GM12878 (cell line): ENCODE measurements at regions not wholly inside any gene's neighbourhood (a gene's known extent, or its start where the extent isn't known, plus 50 kb on each side); places are given as distances from the start of the nearest gene placed in this dataset.

ENCODE experiments used
- ATAC-seq: fragments of 200-7000 bp; cut with Tn5 transposase; 3 replicates; pipeline ENCODE4 v1.9.1; 2020; ENCODE audit warnings: mild to moderate bottlenecking, moderate library complexity
- BruUV-seq: library from RNA; stranded (reverse); fragments of 400-500 nt; replicated peaks from 2 replicates; lab custom pipeline; 2021; lab: Mats Ljungman, UMichigan
- CTCF ChIA-PET: fragments of 300-600 bp; sonication (Branson Sonifier 250); formaldehyde crosslinking; extraction: SDS; loops from one replicate; lab custom pipeline; 2021; ENCODE audit warnings: inconsistent platforms; lab: Yijun Ruan, JAX
- POLR2A ChIA-PET: fragments of 350-600 bp; formaldehyde crosslinking; extraction: SDS; loops from one replicate; lab custom pipeline; 2021; ENCODE audit warnings: inconsistent platforms; lab: Charles Lee
- RAD21 ChIA-PET: fragments of 300-600 bp; sonication (Branson Sonifier 250); formaldehyde crosslinking; loops from one replicate; lab custom pipeline; 2023; ENCODE audit warnings: antibody characterized with exemption; ENCODE audit not compliant: unreplicated experiment; lab: Charles Lee
- SMC1A ChIA-PET: fragments of 300-600 bp; sonication (Branson Sonifier 250); formaldehyde crosslinking; loops from one replicate; lab custom pipeline; 2023; ENCODE audit not compliant: unreplicated experiment, uncharacterized antibody; lab: Charles Lee
- DNase-seq: peaks from one replicate; pipeline ENCODE4 v3.0.0-alpha.2; 2011; ENCODE audit warnings: low read depth, low spot score
- FAIRE-seq: peaks from 3 replicates; lab custom pipeline; 2011; peaks lifted over from hg19 to GRCh38; lab: Jason Lieb, UNC
- H2AFZ ChIP-seq: 2 replicates; pipeline ENCODE4 v1.6.0; 2011; ENCODE audit warnings: low read depth, low read length, control low read depth; ENCODE audit not compliant: control insufficient read depth
- H3K27ac ChIP-seq: 2 replicates; pipeline ENCODE4 v1.5.1; 2011; ENCODE audit warnings: control low read depth; ENCODE audit not compliant: control insufficient read depth, insufficient read depth
- H3K27me3 ChIP-seq, 2 experiments: replicated peaks in 1 of 2; 2 replicates each; pipeline versions ENCODE4 v1.6.0 to v1.6.1; 2011; ENCODE audit warnings: low read length in 1 of 2; ENCODE audit not compliant: control insufficient read depth in 2 of 2, insufficient read depth in 2 of 2
- H3K36me3 ChIP-seq, 2 experiments: 2 replicates each; pipeline ENCODE4 v1.5.1; 2011; ENCODE audit warnings: low read length in 1 of 2; ENCODE audit not compliant: control insufficient read depth in 2 of 2, insufficient read depth in 2 of 2
- H3K4me1 ChIP-seq: 2 replicates; pipeline ENCODE4 v1.6.1; 2011; ENCODE audit warnings: mild to moderate bottlenecking, low read length, moderate library complexity, mixed read lengths; ENCODE audit not compliant: control insufficient read depth, insufficient read depth
- H3K4me2 ChIP-seq: 2 replicates; pipeline ENCODE4 v1.6.0; 2011; ENCODE audit warnings: control low read depth; ENCODE audit not compliant: control insufficient read depth, insufficient read depth
- H3K4me3 ChIP-seq: fragments of 200-600 bp; sonication (generic); 2 replicates; pipeline ENCODE4 v1.5.1; 2016
- H3K79me2 ChIP-seq: 2 replicates; pipeline ENCODE4 v1.6.0; 2011; ENCODE audit warnings: low read length; ENCODE audit not compliant: control insufficient read depth, insufficient read depth
- H3K9ac ChIP-seq: 2 replicates; pipeline ENCODE4 v1.8.0; 2011; ENCODE audit warnings: low read length, control low read depth, mixed read lengths; ENCODE audit not compliant: control insufficient read depth, insufficient read depth
- H3K9me3 ChIP-seq: replicated peaks from 3 replicates; pipeline ENCODE4 v1.5.1; 2011; ENCODE audit warnings: mild to moderate bottlenecking, low read length; ENCODE audit not compliant: control insufficient read depth, insufficient read depth
- H4K20me1 ChIP-seq: 2 replicates; pipeline ENCODE4 v1.6.0; 2011; ENCODE audit not compliant: control insufficient read depth, insufficient read depth
- BACH1 ChIP-seq: fragments of 450-650 bp; IDR thresholded peaks from 2 replicates; pipeline ENCODE4 v1.6.1; 2017; ENCODE audit warnings: mild to moderate bottlenecking, borderline replicate concordance
- EP300 ChIP-seq, 2 experiments: fragments of 150-350 bp in 1 of 2; IDR thresholded peaks; 2 replicates each; pipeline ENCODE4 v1.6.1; 2011 to 2012; ENCODE audit warnings: low read depth in 2 of 2, low read length in 2 of 2, borderline replicate concordance in 1 of 2, improper control_type of control experiment in 1 of 2, inconsistent platforms in 1 of 2; ENCODE audit not compliant: control insufficient read depth in 1 of 2
- IKZF2 ChIP-seq, 2 experiments: fragments of 450-650 bp; IDR thresholded peaks; 2 replicates each; pipeline ENCODE4 v1.6.1; 2017; ENCODE audit warnings: mild to moderate bottlenecking in 2 of 2, moderate library complexity in 2 of 2
- MEF2A ChIP-seq: IDR thresholded peaks from 2 replicates; pipeline ENCODE4 v1.6.1; 2011; ENCODE audit warnings: low read depth, mild to moderate bottlenecking, low read length, moderate library complexity; ENCODE audit not compliant: insufficient read depth
- MTA3 ChIP-seq: IDR thresholded peaks from 2 replicates; pipeline ENCODE4 v1.6.1; 2012; ENCODE audit warnings: low read length, inconsistent platforms, borderline replicate concordance
- NFXL1 ChIP-seq: fragments of 450-650 bp; IDR thresholded peaks from 2 replicates; pipeline ENCODE4 v1.6.1; 2017; ENCODE audit warnings: antibody characterized with exemption, mild to moderate bottlenecking, borderline replicate concordance
- RCOR1 ChIP-seq: conservative IDR thresholded peaks from 2 replicates; pipeline ENCODE4 v1.6.1; 2012; ENCODE audit warnings: low read depth, low read length, improper control_type of control experiment
- WGBS: methylation state at CpG from one replicate; pipeline ENCODE4 v1.1.6; 2016; ENCODE audit warnings: low lambda C conversion rate; ENCODE audit not compliant: insufficient replicate concordance, insufficient coverage; ENCODE audit errors: missing lambda C conversion rate; 5-methylcytosine and 5-hydroxymethylcytosine counted together
- in situ Hi-C: fragments of 300-500 bp; cut with MboI; formaldehyde crosslinking; loops from 9 replicates; pipeline ENCODE4 v1.14.3; 2018; ENCODE audit warnings: mixed read lengths
- intact Hi-C: fragments of 100-400 bp; cut with micrococcal nuclease; formaldehyde crosslinking; loops from one replicate; pipeline ENCODE4 v1.14.2; 2022; ENCODE audit not compliant: unreplicated experiment
- TF ChIP-seq, protein P1 (sequence below): fragments of 450-650 bp; IDR thresholded peaks from 2 replicates; pipeline ENCODE4 v1.6.1; 2017; ENCODE audit warnings: mild to moderate bottlenecking, moderate library complexity

DNA sequence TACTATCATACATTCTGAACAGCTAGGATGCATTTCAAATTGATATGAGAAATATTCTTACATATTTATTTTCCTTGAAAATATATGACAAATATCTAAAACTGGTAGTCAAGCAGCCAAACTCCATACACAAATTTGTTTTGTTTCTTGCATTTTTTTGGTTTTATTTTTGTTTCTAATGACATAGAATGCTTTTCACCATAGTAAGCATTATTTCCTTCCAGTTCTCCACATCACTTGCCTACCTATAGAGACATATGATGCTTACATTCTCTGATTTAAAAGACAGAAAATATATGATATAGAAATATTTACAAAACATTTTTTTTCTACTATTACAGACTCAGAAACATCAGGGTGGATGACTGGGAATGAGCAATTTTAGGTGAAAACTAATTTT is 726.4 kb upstream of the ADGRL4 start (continued):
- TF ChIP-seq, protein P1, sequence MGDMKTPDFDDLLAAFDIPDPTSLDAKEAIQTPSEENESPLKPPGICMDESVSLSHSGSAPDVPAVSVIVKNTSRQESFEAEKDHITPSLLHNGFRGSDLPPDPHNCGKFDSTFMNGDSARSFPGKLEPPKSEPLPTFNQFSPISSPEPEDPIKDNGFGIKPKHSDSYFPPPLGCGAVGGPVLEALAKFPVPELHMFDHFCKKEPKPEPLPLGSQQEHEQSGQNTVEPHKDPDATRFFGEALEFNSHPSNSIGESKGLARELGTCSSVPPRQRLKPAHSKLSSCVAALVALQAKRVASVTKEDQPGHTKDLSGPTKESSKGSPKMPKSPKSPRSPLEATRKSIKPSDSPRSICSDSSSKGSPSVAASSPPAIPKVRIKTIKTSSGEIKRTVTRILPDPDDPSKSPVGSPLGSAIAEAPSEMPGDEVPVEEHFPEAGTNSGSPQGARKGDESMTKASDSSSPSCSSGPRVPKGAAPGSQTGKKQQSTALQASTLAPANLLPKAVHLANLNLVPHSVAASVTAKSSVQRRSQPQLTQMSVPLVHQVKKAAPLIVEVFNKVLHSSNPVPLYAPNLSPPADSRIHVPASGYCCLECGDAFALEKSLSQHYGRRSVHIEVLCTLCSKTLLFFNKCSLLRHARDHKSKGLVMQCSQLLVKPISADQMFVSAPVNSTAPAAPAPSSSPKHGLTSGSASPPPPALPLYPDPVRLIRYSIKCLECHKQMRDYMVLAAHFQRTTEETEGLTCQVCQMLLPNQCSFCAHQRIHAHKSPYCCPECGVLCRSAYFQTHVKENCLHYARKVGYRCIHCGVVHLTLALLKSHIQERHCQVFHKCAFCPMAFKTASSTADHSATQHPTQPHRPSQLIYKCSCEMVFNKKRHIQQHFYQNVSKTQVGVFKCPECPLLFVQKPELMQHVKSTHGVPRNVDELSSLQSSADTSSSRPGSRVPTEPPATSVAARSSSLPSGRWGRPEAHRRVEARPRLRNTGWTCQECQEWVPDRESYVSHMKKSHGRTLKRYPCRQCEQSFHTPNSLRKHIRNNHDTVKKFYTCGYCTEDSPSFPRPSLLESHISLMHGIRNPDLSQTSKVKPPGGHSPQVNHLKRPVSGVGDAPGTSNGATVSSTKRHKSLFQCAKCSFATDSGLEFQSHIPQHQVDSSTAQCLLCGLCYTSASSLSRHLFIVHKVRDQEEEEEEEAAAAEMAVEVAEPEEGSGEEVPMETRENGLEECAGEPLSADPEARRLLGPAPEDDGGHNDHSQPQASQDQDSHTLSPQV, result no peak
- TF ChIP-seq BACH1, result no peak

DNA sequence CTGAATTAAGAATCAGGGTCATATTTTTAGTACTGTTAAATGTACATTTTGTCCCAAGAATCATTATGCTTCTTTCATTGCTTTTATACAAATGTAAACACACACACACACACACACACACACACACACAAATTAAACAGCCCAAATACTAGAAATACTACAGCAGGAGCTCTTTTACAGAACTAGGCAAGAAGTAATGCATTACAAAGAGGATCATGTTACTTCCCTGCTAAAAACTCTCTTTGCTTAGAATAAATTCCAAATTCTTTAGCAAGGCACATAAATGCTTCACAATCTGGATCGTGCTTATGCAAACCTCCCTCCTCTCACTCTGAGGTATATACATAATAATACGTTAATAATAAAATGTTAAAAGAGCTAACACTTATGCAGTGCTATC is 720.4 kb upstream of the ADGRL4 start:
- TF ChIP-seq RCOR1 (no peak), IKZF2 (IDR thresholded peaks at IDR 0.05) (no peak), MEF2A (no peak), MTA3 (no peak), NFXL1 (no peak), EP300 (IDR thresholded peaks at IDR 0.05; ENCODE audit: borderline replicate concordance in 1 of 2, control insufficient read depth in 1 of 2, low read depth in 2 of 2, low read length in 2 of 2) (no peak)
- POLR2A ChIA-PET, result interaction anchor here (0.6 kb wide), 1 partner anchor 289 kb away, joined by 4 read pairs; no protein-coding TSS in a partner anchor
- H2AFZ ChIP-seq, result no peak overlapping the region
- H3K4me3 ChIP-seq, result no peak overlapping the region
- intact Hi-C loops (no loop called here), in situ Hi-C loops (no loop called here)
- CTCF ChIA-PET, result no interaction called here
- no peak overlapping the region for H3K9ac ChIP-seq
- H3K27me3 ChIP-seq, result no peaks in the 10 kb centered on the region; a peak in 1 of 4 replicates
- WGBS, result 2% methylated on average over 2 of the region's 2 CpGs
- no peak overlapping the region for H3K4me2 ChIP-seq
- RAD21 ChIA-PET, result no interaction called here
- no peaks in the 10 kb centered on the region for H3K79me2 ChIP-seq
- SMC1A ChIA-PET, result interaction anchor here (1.3 kb wide), 1 partner anchor 10 kb away, joined by 3 read pairs; no protein-coding TSS in a partner anchor
- H3K9me3 ChIP-seq, result no peaks in the 10 kb centered on the region
- BruUV-seq, result no TSS peak
- ATAC-seq, result no peak
- H3K4me1 ChIP-seq, result no peaks in the 10 kb centered on the region
- no peak overlapping the region for H3K27ac ChIP-seq
- FAIRE-seq, result no peak
- no peaks in the 10 kb centered on the region for H3K36me3 ChIP-seq
- no peak for DNase-seq
- no peaks in the 10 kb centered on the region for H4K20me1 ChIP-seq
